HFFc6 (cell line): ENCODE measurements at regions not wholly inside any gene's neighbourhood (a gene's known extent, or its start where the extent isn't known, plus 50 kb on each side); places are given as distances from the start of the nearest gene placed in this dataset.

Experiments
- DNase-seq: peaks from one replicate; pipeline ENCODE4 v3.0.0-alpha.2; 2018
- H3K27ac Mint-ChIP-seq: 2 replicates; pipeline ENCODE4 v1.8.0; 2020; ENCODE audit warnings: mild to moderate bottlenecking, mixed read lengths
- H3K27me3 Mint-ChIP-seq: 2 replicates; pipeline ENCODE4 v1.8.0; 2021; ENCODE audit warnings: mild to moderate bottlenecking, moderate library complexity, mixed read lengths; ENCODE audit not compliant: insufficient read depth
- H3K36me3 Mint-ChIP-seq: 2 replicates; pipeline ENCODE4 v1.8.0; 2021; ENCODE audit warnings: low read depth, mixed read lengths
- H3K4me1 Mint-ChIP-seq: 2 replicates; pipeline ENCODE4 v1.8.0; 2020; ENCODE audit warnings: low read depth, mixed read lengths
- H3K4me3 Mint-ChIP-seq: 2 replicates; pipeline ENCODE4 v1.8.0; 2020; ENCODE audit warnings: mild to moderate bottlenecking, moderate library complexity, mixed read lengths
- H3K9me3 Mint-ChIP-seq: 2 replicates; pipeline ENCODE4 v1.8.0; 2020; ENCODE audit warnings: mild to moderate bottlenecking, mixed read lengths
- CTCF ChIP-seq: fragments of 200-600 bp; sonication (generic); IDR thresholded peaks from 2 replicates; pipeline ENCODE4 v1.5.0; 2021; ENCODE audit warnings: antibody characterized with exemption, mild to moderate bottlenecking

GRCh38 chr4:79211490-79211889, 114.4 kb downstream of the NAA11 start:
- Mint-ChIP-seq H3K27me3 (no peaks in the 10 kb centered on the region), H3K4me1 (no peaks in the 10 kb centered on the region), H3K27ac (no peak overlapping the region), H3K4me3 (no peak overlapping the region), H3K36me3 (no peaks in the 10 kb centered on the region), H3K9me3 (peaks cover 25% of the 10 kb centered on the region)
- DNase-seq: no peak
- no peak for TF ChIP-seq CTCF

- no peak for DNase-seq
- Mint-ChIP-seq H3K4me3 (no peak overlapping the region), H3K4me1 (no peaks in the 10 kb centered on the region), H3K27me3 (no peaks in the 10 kb centered on the region), H3K9me3 (peaks cover 30% of the 10 kb centered on the region), H3K27ac (no peak overlapping the region), H3K36me3 (no peaks in the 10 kb centered on the region)
- no peak for TF ChIP-seq CTCF
These were observed 115.2 kb downstream of the NAA11 start for GRCh38 chr4:79210636-79211049.

GRCh38 chr4:79209822-79210635, 115.8 kb downstream of the NAA11 start:
- Mint-ChIP-seq H3K4me3 (no peak overlapping the region), H3K27me3 (no peaks in the 10 kb centered on the region), H3K27ac (no peak overlapping the region), H3K4me1 (no peaks in the 10 kb centered on the region), H3K36me3 (no peaks in the 10 kb centered on the region), H3K9me3 (peaks cover 30% of the 10 kb centered on the region)
- no peak for TF ChIP-seq CTCF
- no peak for DNase-seq

- no peaks in the 10 kb centered on the region for H3K4me1 Mint-ChIP-seq
- no peaks in the 10 kb centered on the region for H3K36me3 Mint-ChIP-seq
- DNase-seq: no peak
- no peak overlapping the region for H3K4me3 Mint-ChIP-seq
- no peak for TF ChIP-seq CTCF
- H3K9me3 Mint-ChIP-seq: peaks cover 26% of the 10 kb centered on the region
- H3K27me3 Mint-ChIP-seq: no peaks in the 10 kb centered on the region
- no peak overlapping the region for H3K27ac Mint-ChIP-seq
These were observed 116.8 kb downstream of the NAA11 start for GRCh38 chr4:79209081-79209480.

GRCh38 chr4:79207281-79207680, 118.6 kb downstream of the NAA11 start:
- DNase-seq: no peak
- H3K27me3 Mint-ChIP-seq: no peaks in the 10 kb centered on the region
- TF ChIP-seq CTCF: no peak
- H3K27ac Mint-ChIP-seq: no peak overlapping the region
- H3K4me1 Mint-ChIP-seq: no peaks in the 10 kb centered on the region
- no peaks in the 10 kb centered on the region for H3K36me3 Mint-ChIP-seq
- no peak overlapping the region for H3K4me3 Mint-ChIP-seq
- peaks cover 19% of the 10 kb centered on the region for H3K9me3 Mint-ChIP-seq
